HG03571 (cell line): ENCODE measurements at regions not wholly inside any gene's neighbourhood (a gene's known extent, or its start where the extent isn't known, plus 50 kb on each side); places are given as distances from the start of the nearest gene placed in this dataset.
A peak's percentile ranks its signal among the peaks of the same experiment; 100 is the strongest.
"Not testable (repeated sequence)": the region's sequence is repeated elsewhere in the genome, so short reads cannot be mapped to it uniquely, and the experiment has no call there.

Experiments
- ATAC-seq: cut with Tn5 transposase; IDR thresholded peaks from one replicate; pipeline ENCODE4 v1.9.1; 2021; ENCODE audit not compliant: unreplicated experiment

- no peak for ATAC-seq
These were observed 2130.9 kb upstream of the PCDH20 start for GRCh38 chr13:63546524-63546923.

DNA sequence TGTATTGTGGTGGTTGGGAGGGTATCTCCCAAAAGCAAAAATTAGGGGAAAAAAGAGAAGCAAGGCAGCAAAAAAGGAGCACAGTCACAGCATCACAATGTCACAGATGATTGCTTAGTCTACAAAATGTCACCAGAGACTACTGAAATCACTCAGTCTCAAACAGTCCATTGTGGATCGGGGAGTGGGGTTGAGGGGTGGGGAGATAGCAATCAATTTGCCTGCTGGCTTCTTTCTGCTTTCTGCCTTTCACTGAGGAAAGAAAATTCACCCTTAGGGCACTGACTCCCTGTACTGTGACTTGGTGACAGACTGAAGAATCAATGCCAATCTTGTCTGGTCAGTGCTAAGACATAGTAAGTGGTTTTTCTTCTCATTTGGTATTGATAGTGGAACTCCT is 2127.1 kb upstream of the PCDH20 start:
- no peak for ATAC-seq

DNA sequence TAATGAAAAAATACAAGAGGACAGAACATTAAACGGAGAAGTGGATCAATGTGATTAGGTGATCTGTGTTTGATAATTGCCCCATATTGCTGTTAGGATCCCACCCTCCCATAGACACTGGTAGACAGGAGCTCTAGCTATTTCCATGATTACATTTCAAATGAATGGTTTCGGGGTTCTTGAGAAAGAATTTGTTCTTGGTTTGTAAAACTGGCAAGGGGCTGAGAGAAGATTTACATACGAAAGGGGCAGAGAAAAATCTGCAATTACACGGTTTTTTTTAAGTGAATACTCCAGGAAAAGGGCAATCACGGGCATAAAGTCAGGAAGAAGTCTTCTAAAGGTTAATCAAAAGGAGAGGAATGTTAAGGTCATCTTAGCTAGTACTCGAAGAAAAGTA is 2125.7 kb upstream of the PCDH20 start:
- ATAC-seq: no peak

GRCh38 chr13:63540061-63540460 is 2124.4 kb upstream of the PCDH20 start:
- ATAC-seq: no peak

GRCh38 chr13:63517371-63517770 is 2101.7 kb upstream of the PCDH20 start:
- ATAC-seq: no peak

- ATAC-seq: no peak
These were observed 2100.5 kb upstream of the PCDH20 start for GRCh38 chr13:63516124-63516523.

GRCh38 chr13:63514886-63515285 is 2099.2 kb upstream of the PCDH20 start:
- no peak for ATAC-seq

DNA sequence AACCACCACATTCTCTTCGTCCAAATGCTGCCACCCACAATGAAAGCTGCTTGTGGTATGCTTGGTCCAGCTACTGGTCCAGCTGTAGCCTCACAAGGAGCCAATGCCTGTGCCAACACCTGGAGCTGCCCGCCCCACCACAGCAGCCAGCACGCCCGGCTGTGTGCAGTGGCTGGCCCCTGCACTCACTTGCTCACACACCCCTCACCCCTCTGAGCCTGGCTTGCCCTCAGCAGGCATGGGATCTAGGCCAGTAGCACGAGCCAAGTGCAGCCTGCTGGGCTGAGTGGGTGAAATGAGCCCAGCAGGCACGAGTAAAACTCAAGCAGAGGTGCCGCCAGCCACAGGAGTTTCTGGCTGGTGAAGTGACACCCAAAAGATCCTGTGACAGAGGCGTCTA is 2096.4 kb upstream of the PCDH20 start:
- no peak for ATAC-seq

- ATAC-seq: no peak
These were observed 2086.1 kb upstream of the PCDH20 start for GRCh38 chr13:63501702-63502101.

DNA sequence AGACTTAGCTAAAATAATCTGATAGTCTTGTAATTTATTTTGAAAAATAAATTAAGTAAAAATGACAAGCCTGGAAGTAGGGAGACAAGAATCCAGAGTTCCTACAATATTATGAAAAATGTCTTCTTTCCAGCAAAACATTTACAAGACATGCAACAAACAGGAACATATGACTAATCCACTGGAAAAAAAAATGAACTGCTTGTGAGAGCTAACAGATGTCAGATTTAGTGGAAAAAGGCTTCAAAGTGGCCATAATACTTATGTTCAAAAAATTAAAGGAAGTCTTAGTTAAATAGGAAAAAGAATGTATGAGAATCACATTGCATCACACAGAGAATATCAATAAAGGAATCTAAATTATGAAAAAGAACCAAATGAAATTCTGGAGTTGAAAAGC is 2082.0 kb upstream of the PCDH20 start:
- ATAC-seq: no peak

GRCh38 chr13:63492604-63493003 is 2077.0 kb upstream of the PCDH20 start:
- ATAC-seq: no peak

GRCh38 chr13:63490149-63490548 is 2074.5 kb upstream of the PCDH20 start:
- no peak for ATAC-seq

DNA sequence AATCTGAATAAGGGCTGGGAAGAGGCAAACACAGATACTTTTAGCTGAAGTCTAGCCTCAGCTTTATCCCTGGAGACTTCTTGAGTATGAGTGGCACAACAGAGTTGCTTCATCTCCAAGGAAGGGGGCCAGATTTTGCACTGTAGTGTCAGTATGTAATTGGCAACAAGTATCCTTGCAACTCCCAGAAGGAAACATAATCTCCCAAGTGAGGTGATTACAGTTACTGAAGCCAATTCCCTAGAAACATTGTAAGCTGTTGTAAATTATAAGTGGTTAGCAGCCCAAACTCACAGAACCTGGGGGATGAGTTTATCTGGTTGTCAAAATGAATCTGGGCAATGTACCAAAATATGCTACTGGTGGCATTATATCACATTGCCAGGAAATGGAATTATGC is 2065.7 kb upstream of the PCDH20 start:
- no peak for ATAC-seq

- no peak for ATAC-seq
These were observed 2057.1 kb upstream of the PCDH20 start for GRCh38 chr13:63472711-63473110.

- ATAC-seq: peak; percentile 82
These were observed 2048.3 kb upstream of the PCDH20 start for GRCh38 chr13:63463782-63464610.

GRCh38 chr13:63460462-63461090 is 2044.9 kb upstream of the PCDH20 start:
- ATAC-seq: no peak

- no peak for ATAC-seq
These were observed 2041.5 kb upstream of the PCDH20 start for GRCh38 chr13:63457186-63457585.

GRCh38 chr13:63455938-63456337 is 2040.3 kb upstream of the PCDH20 start:
- ATAC-seq: no peak

GRCh38 chr13:63449550-63449949 is 2033.9 kb upstream of the PCDH20 start:
- ATAC-seq: no peak

DNA sequence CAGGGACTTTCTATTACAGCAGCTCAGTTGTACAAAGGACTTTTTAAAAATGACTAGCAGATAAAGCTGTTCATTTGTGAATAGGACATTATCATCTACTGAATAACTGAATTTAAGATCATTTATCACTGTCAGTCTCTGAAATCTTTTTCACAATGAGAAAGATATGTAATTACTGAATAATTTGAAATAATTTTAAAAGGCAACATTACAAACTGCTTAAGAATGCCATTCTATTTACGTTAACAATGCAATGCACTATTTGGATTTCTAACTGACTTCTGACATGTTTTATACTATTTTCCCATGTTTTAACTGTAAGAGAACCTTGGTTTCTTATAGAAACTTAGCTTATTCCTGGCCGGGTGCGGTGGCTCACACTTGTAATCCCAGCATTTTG is 2033.0 kb upstream of the PCDH20 start:
- ATAC-seq: no peak

- ATAC-seq: no peak
These were observed 2030.7 kb upstream of the PCDH20 start for GRCh38 chr13:63446329-63446728.

- not testable (repeated sequence) for ATAC-seq
These were observed 2028.6 kb upstream of the PCDH20 start for GRCh38 chr13:63444225-63444624.

DNA sequence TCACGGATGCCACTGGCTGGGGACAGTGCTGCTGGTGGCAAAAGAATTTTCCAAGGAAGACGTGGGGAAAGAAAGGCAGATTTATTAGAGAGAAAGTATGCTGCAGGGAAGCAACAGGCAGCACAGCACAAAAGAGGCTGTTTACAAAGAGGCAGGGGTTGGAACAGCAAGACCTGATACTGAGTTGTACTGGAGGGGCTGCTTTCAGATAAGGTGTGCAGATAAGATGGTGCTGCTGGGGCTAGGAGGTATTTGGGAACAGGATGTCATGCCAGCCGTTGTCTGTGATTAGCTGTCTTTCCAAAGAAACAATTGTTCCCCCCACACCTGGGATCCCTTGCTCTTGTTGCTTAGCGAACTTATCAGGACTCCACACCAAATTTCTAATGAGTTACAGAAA is 2023.3 kb upstream of the PCDH20 start:
- no peak for ATAC-seq
